HFF-Myc (cell line): ENCODE measurements at regions not wholly inside any gene's neighbourhood (a gene's known extent, or its start where the extent isn't known, plus 50 kb on each side); places are given as distances from the start of the nearest gene placed in this dataset.

Experiments
- DNase-seq: peaks from one replicate; pipeline ENCODE4 v3.0.0-alpha.2; 2011; ENCODE audit warnings: low read depth; ENCODE audit errors: extremely low read depth
- H3K4me3 ChIP-seq: replicated peaks from 2 replicates; pipeline ENCODE4 v1.5.1; 2011; ENCODE audit warnings: low read depth, mild to moderate bottlenecking, control low read depth, low read length
- TF ChIP-seq, protein P1 (sequence below): IDR thresholded peaks from 2 replicates; pipeline ENCODE4 v1.5.1; 2012; ENCODE audit warnings: mild to moderate bottlenecking, low read depth, low read length, control low read depth; ENCODE audit errors: missing control alignments

- H3K4me3 ChIP-seq = no peak overlapping the region
- no peak for DNase-seq
- TF ChIP-seq, protein P1, sequence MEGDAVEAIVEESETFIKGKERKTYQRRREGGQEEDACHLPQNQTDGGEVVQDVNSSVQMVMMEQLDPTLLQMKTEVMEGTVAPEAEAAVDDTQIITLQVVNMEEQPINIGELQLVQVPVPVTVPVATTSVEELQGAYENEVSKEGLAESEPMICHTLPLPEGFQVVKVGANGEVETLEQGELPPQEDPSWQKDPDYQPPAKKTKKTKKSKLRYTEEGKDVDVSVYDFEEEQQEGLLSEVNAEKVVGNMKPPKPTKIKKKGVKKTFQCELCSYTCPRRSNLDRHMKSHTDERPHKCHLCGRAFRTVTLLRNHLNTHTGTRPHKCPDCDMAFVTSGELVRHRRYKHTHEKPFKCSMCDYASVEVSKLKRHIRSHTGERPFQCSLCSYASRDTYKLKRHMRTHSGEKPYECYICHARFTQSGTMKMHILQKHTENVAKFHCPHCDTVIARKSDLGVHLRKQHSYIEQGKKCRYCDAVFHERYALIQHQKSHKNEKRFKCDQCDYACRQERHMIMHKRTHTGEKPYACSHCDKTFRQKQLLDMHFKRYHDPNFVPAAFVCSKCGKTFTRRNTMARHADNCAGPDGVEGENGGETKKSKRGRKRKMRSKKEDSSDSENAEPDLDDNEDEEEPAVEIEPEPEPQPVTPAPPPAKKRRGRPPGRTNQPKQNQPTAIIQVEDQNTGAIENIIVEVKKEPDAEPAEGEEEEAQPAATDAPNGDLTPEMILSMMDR = no peak
Measured at GRCh38 chr9:71541436-71541835, 226.9 kb downstream of the CEMIP2 start.

- no peak for DNase-seq
- no peak overlapping the region for H3K4me3 ChIP-seq
- TF ChIP-seq, protein P1 = no peak
Measured at GRCh38 chr9:71524996-71525580, 243.2 kb downstream of the CEMIP2 start.

- no peak overlapping the region for H3K4me3 ChIP-seq
- TF ChIP-seq, protein P1 = no peak
Measured at GRCh38 chr9:71524516-71524915, 243.8 kb downstream of the CEMIP2 start.

DNA sequence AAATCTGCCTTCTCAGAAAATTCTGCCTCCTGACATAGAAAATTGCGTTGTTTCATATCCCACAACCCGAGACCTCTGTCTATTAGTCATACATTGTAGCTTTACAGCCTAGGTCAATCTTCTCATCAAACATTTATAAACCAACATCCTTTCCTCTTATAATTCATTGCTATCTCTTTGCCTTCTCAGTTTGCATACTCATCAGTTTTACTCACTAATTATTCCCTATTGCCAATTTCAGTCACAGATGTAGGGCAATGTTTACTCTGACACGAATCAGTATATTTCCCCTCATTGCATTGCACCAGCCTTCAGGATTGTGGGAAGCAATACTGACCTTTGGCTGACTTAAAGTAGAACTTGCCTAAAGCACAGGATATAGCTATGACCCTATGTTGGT, 247.2 kb downstream of the CEMIP2 start:
- H3K4me3 ChIP-seq = no peak overlapping the region
- TF ChIP-seq, protein P1 = no peak
- no peak for DNase-seq

More at GRCh38 chr9:71524516-71524915, 243.8 kb downstream of the CEMIP2 start:
- DNase-seq = no peak

- H3K4me3 ChIP-seq = no peak overlapping the region
- no peak for DNase-seq
- TF ChIP-seq, protein P1 = no peak
Measured at GRCh38 chr9:71519098-71519696, 249.1 kb downstream of the CEMIP2 start.

GRCh38 chr9:71518045-71518827, 250.1 kb downstream of the CEMIP2 start:
- no peak overlapping the region for H3K4me3 ChIP-seq
- peak; percentile 5 for DNase-seq

More at GRCh38 chr9:71518045-71518827, 250.1 kb downstream of the CEMIP2 start:
- TF ChIP-seq, protein P1 = no peak
